Thymus (tissue), 11 donors: ENCODE measurements at regions not wholly inside any gene's neighbourhood (a gene's known extent, or its start where the extent isn't known, plus 50 kb on each side); places are given as distances from the start of the nearest gene placed in this dataset.

Experiments used
- DNase-seq, 9 donors: peaks; one replicate each; pipeline ENCODE4 v3.0.0-alpha.2; 2013; ENCODE audit warnings: low spot score in 9 of 9, low read depth in 6 of 9, missing footprints in 1 of 9
- H3K27ac ChIP-seq, 2 donors: one replicate each; pipeline ENCODE4 v1.5.1; 2013; ENCODE audit warnings: control low read depth in 1 of 2, low read depth in 1 of 2, low read length in 1 of 2, mild to moderate bottlenecking in 1 of 2, moderate library complexity in 1 of 2
- H3K27me3 ChIP-seq, 2 donors: one replicate each; pipeline ENCODE4 v1.5.1; 2013; ENCODE audit warnings: low read length in 1 of 2; ENCODE audit not compliant: control insufficient read depth in 2 of 2, insufficient read depth in 1 of 2
- H3K36me3 ChIP-seq, 2 donors: one replicate each; pipeline ENCODE4 v1.5.1; 2013; ENCODE audit warnings: low read length in 1 of 2, mild to moderate bottlenecking in 1 of 2, moderate library complexity in 1 of 2; ENCODE audit not compliant: control insufficient read depth in 2 of 2, insufficient read depth in 2 of 2
- H3K4me1 ChIP-seq, 2 donors: one replicate each; pipeline ENCODE4 v1.5.1; 2013; ENCODE audit warnings: low read length in 2 of 2; ENCODE audit not compliant: control insufficient read depth in 2 of 2, insufficient read depth in 2 of 2
- H3K4me3 ChIP-seq, 2 donors: one replicate each; pipeline ENCODE4 v1.5.1; 2013; ENCODE audit warnings: low read length in 2 of 2, control low read depth in 1 of 2, mild to moderate bottlenecking in 1 of 2
- H3K9me3 ChIP-seq, 2 donors: one replicate each; pipeline ENCODE4 v1.5.1; 2013; ENCODE audit warnings: low read length in 1 of 2, mild to moderate bottlenecking in 1 of 2; ENCODE audit not compliant: control insufficient read depth in 2 of 2, insufficient read depth in 1 of 2
- WGBS: extraction: QIAGEN DNeasy Blood & Tissue Kit; methylation state at CpG from one replicate; pipeline ENCODE4 v1.1.7; 2013; 5-methylcytosine and 5-hydroxymethylcytosine counted together
- donor health status: healthy.

DNA sequence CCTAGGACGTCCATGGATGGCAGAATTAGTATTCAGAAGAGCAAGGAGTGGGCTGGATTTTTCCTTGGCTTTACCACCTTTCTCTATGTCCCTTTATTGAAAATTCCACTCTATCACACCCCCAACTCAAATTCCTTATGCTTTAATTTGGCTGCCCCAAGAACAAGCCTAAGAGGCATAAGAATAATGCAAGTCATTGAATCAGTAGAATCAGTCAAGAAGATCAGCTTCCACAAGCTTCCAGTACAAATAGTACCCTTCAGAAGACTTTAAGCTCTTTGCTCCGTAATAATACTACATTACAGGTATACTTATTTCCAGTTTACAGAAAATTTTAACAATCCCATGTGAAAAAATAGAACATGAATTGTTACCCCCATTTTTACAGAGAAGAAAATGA lies 51.0 kb upstream of the SNAP25 start:
- peaks cover 0 to 18% of the 10 kb centered on the region in 2 donors for H3K27me3 ChIP-seq
- WGBS, result 95% methylated on average over 2 of the region's 2 CpGs
- H3K4me3 ChIP-seq, result no peak overlapping the region
- no peaks in the 10 kb centered on the region for H3K9me3 ChIP-seq
- H3K27ac ChIP-seq, result no peak overlapping the region
- no peaks in the 10 kb centered on the region for H3K4me1 ChIP-seq
- no peak for DNase-seq
- H3K36me3 ChIP-seq, result no peaks in the 10 kb centered on the region
